ENCODE measurements at regions not wholly inside any gene's neighbourhood (a gene's known extent, or its start where the extent isn't known, plus 50 kb on each side); places are given as distances from the start of the nearest gene placed in this dataset.

DNA sequence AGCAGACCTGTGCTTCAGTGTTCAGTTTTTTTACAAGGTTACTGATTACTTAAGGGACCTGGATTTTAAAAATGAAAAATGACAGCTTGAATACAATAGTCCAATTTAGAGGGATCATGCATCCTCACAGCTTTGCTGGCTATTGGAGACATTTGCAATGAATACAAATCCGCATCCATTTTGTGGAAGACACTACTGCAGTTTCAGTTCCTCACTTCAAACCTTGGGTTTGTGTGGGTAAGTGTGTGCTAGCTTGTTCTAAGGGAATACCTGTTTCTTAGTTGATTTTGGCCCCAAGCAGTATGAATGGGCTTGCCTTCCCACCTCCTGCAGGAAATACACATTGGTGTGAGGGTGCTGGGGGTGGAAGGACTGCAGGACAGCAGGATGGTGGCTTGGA, 222.4 kb downstream of the OLFM4 start:
- H3K27me3 Mint-ChIP-seq (ENCODE audit: low read depth) = peaks cover 53% of the 10 kb centered on the region
- no peaks in the 10 kb centered on the region for H3K79me1 ChIP-seq (ENCODE audit: insufficient read depth, low read depth, low read length, poor library complexity, severe bottlenecking)

More for the DNA sequence above, 222.4 kb downstream of the OLFM4 start:
- Histone ChIP-seq H4K5ac (ENCODE audit: insufficient read length, low read depth, low read length) (no peak overlapping the region), H2BK20ac (ENCODE audit: low read depth, low read length, poor library complexity, severe bottlenecking) (no peak overlapping the region), H3K18ac (ENCODE audit: insufficient read length, low read depth, low read length) (no peak overlapping the region), H3K27me3 (ENCODE audit: insufficient read depth, low read length) (no peaks in the 10 kb centered on the region), H3K23ac (ENCODE audit: insufficient read length, low read depth, low read length) (no peak overlapping the region), H4K91ac (ENCODE audit: insufficient read length, low read depth, low read length) (no peak overlapping the region), H2BK12ac (ENCODE audit: insufficient read length, low read depth, low read length) (no peak overlapping the region), H3K23me2 (ENCODE audit: insufficient read length, low read depth, low read length, poor library complexity, severe bottlenecking) (no peaks in the 10 kb centered on the region), H3K4me1 (ENCODE audit: insufficient read depth, low read length) (no peaks in the 10 kb centered on the region), H2BK120ac (ENCODE audit: low read depth, low read length, poor library complexity, severe bottlenecking) (no peak overlapping the region), H3K14ac (ENCODE audit: insufficient read depth, low read length) (no peak overlapping the region), H2BK15ac (ENCODE audit: low read depth, low read length) (no peak overlapping the region), H2BK5ac (ENCODE audit: insufficient read length, low read length) (no peak overlapping the region), H3K79me2 (ENCODE audit: insufficient read depth, low read length) (no peaks in the 10 kb centered on the region), H3K4ac (ENCODE audit: low read depth, low read length) (no peak overlapping the region), H2AK5ac (ENCODE audit: insufficient read length, low read length) (no peak overlapping the region), H4K8ac (replicated peaks; ENCODE audit: insufficient read length, low read depth, low read length) (no peak overlapping the region), H3K27ac (ENCODE audit: insufficient read length, low read depth, low read length) (no peak overlapping the region), H3K9me3 (ENCODE audit: control insufficient read depth, low read depth, low read length) (no peaks in the 10 kb centered on the region), H2AFZ (ENCODE audit: low read length) (no peak overlapping the region), H4K20me1 (ENCODE audit: control insufficient read depth, insufficient read depth, insufficient read length) (no peaks in the 10 kb centered on the region), H3K4me2 (ENCODE audit: insufficient read depth, insufficient read length, low read length) (no peak overlapping the region), H3K9ac (ENCODE audit: extremely low read depth, insufficient read length, low read length) (no peak overlapping the region), H3T11ph (ENCODE audit: low read length) (no peak overlapping the region), H3K56ac (ENCODE audit: insufficient read length, low read depth, low read length) (no peak overlapping the region)
- Mint-ChIP-seq H3K27ac (no peak overlapping the region), H3K36me3 (ENCODE audit: insufficient read depth in 1 of 3, low read depth in 3 of 3) (peaks cover 0 to 13% (median 0%) of the 10 kb centered on the region in 3 experiments; a peak in 3 of 7 replicates), H3K4me3 (no peak overlapping the region), H3K4me1 (no peaks in the 10 kb centered on the region; a peak in 2 of 4 replicates), H3K9me3 (peaks cover 6 to 8% of the 10 kb centered on the region in 2 experiments)
- no peak for DNase-seq
- no CpG with 5 or more reads among the region's 1 CpG for WGBS (ENCODE audit: extremely low coverage, insufficient read length, low lambda C conversion rate)
- TF ChIP-seq, protein P1, sequence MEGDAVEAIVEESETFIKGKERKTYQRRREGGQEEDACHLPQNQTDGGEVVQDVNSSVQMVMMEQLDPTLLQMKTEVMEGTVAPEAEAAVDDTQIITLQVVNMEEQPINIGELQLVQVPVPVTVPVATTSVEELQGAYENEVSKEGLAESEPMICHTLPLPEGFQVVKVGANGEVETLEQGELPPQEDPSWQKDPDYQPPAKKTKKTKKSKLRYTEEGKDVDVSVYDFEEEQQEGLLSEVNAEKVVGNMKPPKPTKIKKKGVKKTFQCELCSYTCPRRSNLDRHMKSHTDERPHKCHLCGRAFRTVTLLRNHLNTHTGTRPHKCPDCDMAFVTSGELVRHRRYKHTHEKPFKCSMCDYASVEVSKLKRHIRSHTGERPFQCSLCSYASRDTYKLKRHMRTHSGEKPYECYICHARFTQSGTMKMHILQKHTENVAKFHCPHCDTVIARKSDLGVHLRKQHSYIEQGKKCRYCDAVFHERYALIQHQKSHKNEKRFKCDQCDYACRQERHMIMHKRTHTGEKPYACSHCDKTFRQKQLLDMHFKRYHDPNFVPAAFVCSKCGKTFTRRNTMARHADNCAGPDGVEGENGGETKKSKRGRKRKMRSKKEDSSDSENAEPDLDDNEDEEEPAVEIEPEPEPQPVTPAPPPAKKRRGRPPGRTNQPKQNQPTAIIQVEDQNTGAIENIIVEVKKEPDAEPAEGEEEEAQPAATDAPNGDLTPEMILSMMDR (conservative IDR thresholded peaks at IDR 0.05) = no peak

Data from H9 (cell line).